ENCODE measurements at regions not wholly inside any gene's neighbourhood (a gene's known extent, or its start where the extent isn't known, plus 50 kb on each side); places are given as distances from the start of the nearest gene placed in this dataset.

DNA sequence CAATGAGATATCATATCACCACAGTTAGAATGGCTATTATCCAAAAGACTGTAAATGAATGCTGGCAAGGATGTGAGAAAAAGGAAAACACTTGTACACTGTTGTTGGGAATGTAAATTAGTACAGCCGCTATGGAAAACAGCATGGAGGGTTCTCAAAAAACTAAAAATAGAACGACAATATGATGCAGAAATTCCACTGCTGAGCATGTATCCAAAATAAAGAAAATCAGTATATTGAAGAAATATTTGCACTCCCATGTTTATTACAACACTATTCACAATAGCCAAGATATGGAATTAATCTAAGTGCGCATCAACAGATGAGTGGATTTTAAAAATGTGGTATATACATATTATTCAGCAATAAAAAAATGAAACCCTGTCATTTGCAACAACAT is 898.9 kb upstream of the MAN1A1 start:
- Histone ChIP-seq H3K4ac (ENCODE audit: low read depth, low read length) (no peak overlapping the region), H4K20me1 (ENCODE audit: control insufficient read depth, insufficient read depth, insufficient read length) (no peaks in the 10 kb centered on the region), H3K4me1 (ENCODE audit: insufficient read depth, low read length) (no peaks in the 10 kb centered on the region), H3K27ac (ENCODE audit: insufficient read length, low read depth, low read length) (no peak overlapping the region), H4K8ac (replicated peaks; ENCODE audit: insufficient read length, low read depth, low read length) (no peak overlapping the region), H4K5ac (ENCODE audit: insufficient read length, low read depth, low read length) (no peak overlapping the region), H3K14ac (ENCODE audit: insufficient read depth, low read length) (no peak overlapping the region), H2BK15ac (ENCODE audit: low read depth, low read length) (no peak overlapping the region), H3K23ac (ENCODE audit: insufficient read length, low read depth, low read length) (no peak overlapping the region), H3K56ac (ENCODE audit: insufficient read length, low read depth, low read length) (no peak overlapping the region), H2AFZ (ENCODE audit: low read length) (no peak overlapping the region), H2BK5ac (ENCODE audit: insufficient read length, low read length) (no peak overlapping the region), H2AK5ac (ENCODE audit: insufficient read length, low read length) (no peak overlapping the region), H3K9me3 (ENCODE audit: control insufficient read depth, low read depth, low read length) (no peaks in the 10 kb centered on the region), H3K27me3 (ENCODE audit: insufficient read depth, low read length) (no peaks in the 10 kb centered on the region), H3K18ac (ENCODE audit: insufficient read length, low read depth, low read length) (no peak overlapping the region), H3K23me2 (ENCODE audit: insufficient read length, low read depth, low read length, poor library complexity, severe bottlenecking) (no peaks in the 10 kb centered on the region), H3K9ac (ENCODE audit: extremely low read depth, insufficient read length, low read length) (no peak overlapping the region), H2BK12ac (ENCODE audit: insufficient read length, low read depth, low read length) (no peak overlapping the region), H3K79me1 (ENCODE audit: insufficient read depth, low read depth, low read length, poor library complexity, severe bottlenecking) (no peaks in the 10 kb centered on the region), H2BK20ac (ENCODE audit: low read depth, low read length, poor library complexity, severe bottlenecking) (no peak overlapping the region), H3K79me2 (ENCODE audit: insufficient read depth, low read length) (no peaks in the 10 kb centered on the region), H3K4me2 (ENCODE audit: insufficient read depth, insufficient read length, low read length) (no peak overlapping the region), H2BK120ac (ENCODE audit: low read depth, low read length, poor library complexity, severe bottlenecking) (no peak overlapping the region), H3T11ph (ENCODE audit: low read length) (no peak overlapping the region), H4K91ac (ENCODE audit: insufficient read length, low read depth, low read length) (no peak overlapping the region)
- DNase-seq = no peak
- Mint-ChIP-seq H3K4me3 (no peak overlapping the region), H3K9me3 (peaks cover 6 to 10% of the 10 kb centered on the region in 2 experiments; a peak in 4 of 5 replicates), H3K4me1 (no peaks in the 10 kb centered on the region), H3K27ac (peak overlapping the region in 1 of 3 experiments; percentile 53; a peak in 1 of 7 replicates), H3K27me3 (ENCODE audit: low read depth) (no peaks in the 10 kb centered on the region), H3K36me3 (ENCODE audit: insufficient read depth in 1 of 3, low read depth in 3 of 3) (no peaks in the 10 kb centered on the region)
- TF ChIP-seq CTCF (conservative IDR thresholded peaks at IDR 0.05) = no peak
- no CpG with 5 or more reads among the region's 3 CpGs for WGBS (ENCODE audit: extremely low coverage, insufficient read length, low lambda C conversion rate)

Measured in H9 (cell line).